Keratinocyte (primary cell): ENCODE measurements at regions not wholly inside any gene's neighbourhood (a gene's known extent, or its start where the extent isn't known, plus 50 kb on each side); places are given as distances from the start of the nearest gene placed in this dataset.

Source experiments
- EZH2 ChIP-seq: IDR thresholded peaks from one replicate; pipeline ENCODE4 v1.6.1; 2012; ENCODE audit warnings: inconsistent platforms, mild to moderate bottlenecking, low read length, moderate library complexity
- TF ChIP-seq, protein P1 (sequence below), 3 experiments: IDR thresholded peaks in 1 of 3; conservative IDR thresholded peaks in 1 of 3; optimal IDR thresholded peaks in 1 of 3; 2 replicates in 2 of 3; 3 replicates in 1 of 3; pipeline versions ENCODE3 to v1.5.1; 2011; ENCODE audit warnings: low read length in 3 of 3, mild to moderate bottlenecking in 3 of 3, moderate library complexity in 2 of 3, control low read depth in 1 of 3, inconsistent platforms in 1 of 3; ENCODE audit not compliant: insufficient read depth in 2 of 3; ENCODE audit errors: extremely low read depth in 1 of 3

DNA sequence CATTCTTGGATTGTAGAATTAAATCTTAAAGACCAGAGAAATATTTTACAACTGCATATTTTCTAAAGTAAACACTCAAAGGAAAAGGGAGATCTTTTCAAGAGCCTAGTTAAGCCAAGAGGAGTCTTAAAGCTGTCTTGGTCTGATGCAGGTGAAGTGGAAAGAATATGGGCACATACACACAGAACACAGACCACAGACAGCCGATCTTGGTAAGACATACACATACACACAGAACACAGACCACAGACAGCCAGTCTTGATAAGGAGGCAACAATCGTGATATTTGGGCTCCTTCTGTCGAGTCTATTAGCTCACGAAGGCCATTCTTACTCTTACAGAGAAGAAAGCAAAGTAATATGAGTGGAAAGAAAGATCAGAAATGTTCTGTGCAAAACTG is 1153.9 kb upstream of the TMPRSS15 start:
- TF ChIP-seq, protein P1, sequence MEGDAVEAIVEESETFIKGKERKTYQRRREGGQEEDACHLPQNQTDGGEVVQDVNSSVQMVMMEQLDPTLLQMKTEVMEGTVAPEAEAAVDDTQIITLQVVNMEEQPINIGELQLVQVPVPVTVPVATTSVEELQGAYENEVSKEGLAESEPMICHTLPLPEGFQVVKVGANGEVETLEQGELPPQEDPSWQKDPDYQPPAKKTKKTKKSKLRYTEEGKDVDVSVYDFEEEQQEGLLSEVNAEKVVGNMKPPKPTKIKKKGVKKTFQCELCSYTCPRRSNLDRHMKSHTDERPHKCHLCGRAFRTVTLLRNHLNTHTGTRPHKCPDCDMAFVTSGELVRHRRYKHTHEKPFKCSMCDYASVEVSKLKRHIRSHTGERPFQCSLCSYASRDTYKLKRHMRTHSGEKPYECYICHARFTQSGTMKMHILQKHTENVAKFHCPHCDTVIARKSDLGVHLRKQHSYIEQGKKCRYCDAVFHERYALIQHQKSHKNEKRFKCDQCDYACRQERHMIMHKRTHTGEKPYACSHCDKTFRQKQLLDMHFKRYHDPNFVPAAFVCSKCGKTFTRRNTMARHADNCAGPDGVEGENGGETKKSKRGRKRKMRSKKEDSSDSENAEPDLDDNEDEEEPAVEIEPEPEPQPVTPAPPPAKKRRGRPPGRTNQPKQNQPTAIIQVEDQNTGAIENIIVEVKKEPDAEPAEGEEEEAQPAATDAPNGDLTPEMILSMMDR (optimal IDR thresholded peaks at IDR 0.05 in 1 of 3, IDR thresholded peaks at IDR 0.05 in 1 of 3, conservative IDR thresholded peaks at IDR 0.05 in 1 of 3; ENCODE audit: extremely low read depth in 1 of 3, insufficient read depth in 2 of 3, low read length in 3 of 3), result no peak
- TF ChIP-seq EZH2, result no peak
